ENCODE measurements at regions not wholly inside any gene's neighbourhood (a gene's known extent, or its start where the extent isn't known, plus 50 kb on each side); places are given as distances from the start of the nearest gene placed in this dataset.

DNA sequence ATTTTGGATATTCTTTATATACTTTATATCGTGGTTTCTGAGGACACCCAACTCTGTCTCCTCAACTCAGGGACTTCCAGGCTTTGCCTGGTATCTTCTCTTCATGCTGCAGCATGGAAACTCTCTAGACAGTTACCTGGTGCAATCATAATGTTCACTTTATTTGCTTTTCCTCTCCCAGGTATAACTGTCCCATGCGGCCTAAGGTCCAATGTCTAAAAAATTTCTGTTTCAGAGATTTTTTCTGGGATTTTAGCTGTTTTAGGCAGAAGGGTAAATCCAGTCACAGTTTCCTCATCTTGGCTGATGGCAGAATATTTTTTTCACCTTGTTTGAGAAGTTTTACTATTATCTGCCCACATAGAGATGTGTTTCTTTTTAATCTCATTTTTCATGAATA is 139.9 kb upstream of the KCNMB2 start (continued):
- no peak for TF ChIP-seq BCL11A (IDR thresholded peaks at IDR 0.05; ENCODE audit: low read depth in 2 of 2, low read length in 2 of 2)
- TF ChIP-seq, protein P1, sequence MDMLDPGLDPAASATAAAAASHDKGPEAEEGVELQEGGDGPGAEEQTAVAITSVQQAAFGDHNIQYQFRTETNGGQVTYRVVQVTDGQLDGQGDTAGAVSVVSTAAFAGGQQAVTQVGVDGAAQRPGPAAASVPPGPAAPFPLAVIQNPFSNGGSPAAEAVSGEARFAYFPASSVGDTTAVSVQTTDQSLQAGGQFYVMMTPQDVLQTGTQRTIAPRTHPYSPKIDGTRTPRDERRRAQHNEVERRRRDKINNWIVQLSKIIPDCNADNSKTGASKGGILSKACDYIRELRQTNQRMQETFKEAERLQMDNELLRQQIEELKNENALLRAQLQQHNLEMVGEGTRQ (IDR thresholded peaks at IDR 0.05; ENCODE audit: low read length), result no peak
- TF ChIP-seq CEBPB (IDR thresholded peaks at IDR 0.05; ENCODE audit: low read depth, low read length), result no peak
- TF ChIP-seq BACH1 (IDR thresholded peaks at IDR 0.05; ENCODE audit: low read length), result no peak
- TF ChIP-seq SUZ12 (IDR thresholded peaks at IDR 0.05; ENCODE audit: low read length), result no peak
